Stimulated activated naive CD8-positive, alpha-beta T cell treated with anti-CD3 and anti-CD28 coated beads, Interleukin-15, Interleukin-2, amounts not matched to agents 100 U/mL and 50 U/mL, for 24 hours (primary cell): ENCODE measurements at regions not wholly inside any gene's neighbourhood (a gene's known extent, or its start where the extent isn't known, plus 50 kb on each side); places are given as distances from the start of the nearest gene placed in this dataset.

Source experiments
- ATAC-seq: fragments of 150-1000 bp; cut with Tn5 transposase; one replicate; pipeline ENCODE4 v1.10.0; 2021
- DNase-seq: peaks from one replicate; pipeline ENCODE4 v3.0.0; 2021

DNA sequence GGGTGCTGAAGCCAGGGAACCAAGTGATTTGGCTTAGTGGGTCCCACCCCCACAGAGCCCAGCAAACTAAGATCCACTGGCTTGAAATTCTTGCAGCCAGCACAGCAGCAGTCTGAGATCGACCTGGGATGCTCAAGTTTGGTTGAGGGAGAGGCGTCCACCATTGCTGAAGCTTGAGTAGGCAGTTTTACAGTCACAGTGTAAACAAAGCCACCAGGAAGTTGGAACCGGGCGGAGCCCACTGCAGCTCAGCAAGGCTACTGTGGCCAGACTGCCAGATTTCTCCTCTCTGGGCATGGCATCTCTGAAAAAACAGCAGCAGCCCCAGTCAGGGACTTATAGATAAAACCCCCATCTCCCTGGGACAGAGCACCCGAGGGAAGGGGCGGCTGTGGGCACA, 424.1 kb upstream of the TENM4 start:
- DNase-seq (no peak), ATAC-seq (no peak)

DNA sequence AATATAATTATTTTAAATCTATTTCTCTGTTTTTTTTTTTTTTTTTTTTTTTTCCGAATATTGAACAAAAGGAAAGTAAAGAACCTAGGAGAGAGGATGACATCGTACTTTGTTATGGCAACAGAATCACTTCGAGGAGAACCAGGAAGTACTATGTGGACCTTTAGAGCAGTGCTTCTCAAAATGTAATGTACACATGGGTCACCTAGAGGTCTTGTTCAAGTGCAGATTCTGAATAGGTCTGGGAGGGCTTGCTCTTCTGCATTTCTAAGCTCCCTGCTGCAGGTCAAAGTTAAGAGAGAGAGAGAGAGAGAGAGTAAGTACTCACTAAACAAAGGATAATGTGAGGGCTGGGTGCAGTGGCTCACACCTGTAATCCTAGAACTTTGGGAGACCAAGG, 419.5 kb upstream of the TENM4 start:
- DNase-seq, result no peak
- ATAC-seq, result no peak

DNA sequence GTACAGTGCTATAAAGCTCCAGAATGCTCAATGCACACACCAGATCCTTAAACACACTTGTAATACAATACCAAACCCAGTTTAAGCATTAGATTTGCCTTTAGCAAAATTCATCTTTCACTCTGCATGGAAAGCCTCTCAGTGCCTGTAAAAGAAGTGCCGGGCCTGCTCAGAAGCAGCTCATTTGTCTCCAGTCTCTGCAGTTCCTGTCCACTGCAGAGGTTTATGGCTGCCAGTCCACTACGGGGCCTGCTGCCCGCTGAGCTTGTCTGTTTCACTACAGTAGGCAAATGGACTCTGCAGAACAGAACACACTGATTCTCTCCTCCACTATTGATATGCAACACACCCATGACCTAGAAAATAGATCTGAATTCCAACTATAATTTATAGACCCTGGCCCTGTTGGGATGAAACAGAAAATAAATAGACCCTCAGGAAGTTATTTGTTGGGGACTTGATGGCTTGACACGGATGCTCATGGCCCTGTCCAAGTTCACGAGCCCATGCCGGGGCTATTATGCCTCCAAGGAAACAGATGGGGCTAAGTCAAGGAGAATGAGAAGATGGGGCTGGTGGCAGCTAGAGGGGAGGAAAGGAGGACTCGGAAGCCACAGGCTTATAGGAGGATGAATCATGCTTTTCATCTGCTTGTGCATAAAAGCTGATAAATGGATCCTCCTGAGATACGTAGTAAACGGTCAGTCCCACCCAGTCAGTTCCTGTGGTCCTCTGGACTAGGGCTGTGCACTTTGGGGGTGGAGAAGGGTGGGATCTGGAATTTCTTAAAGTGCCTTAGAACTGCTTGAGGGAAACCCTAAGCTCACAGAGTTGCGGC, 416.8 kb upstream of the TENM4 start:
- DNase-seq (no peak), ATAC-seq (no peak)

DNA sequence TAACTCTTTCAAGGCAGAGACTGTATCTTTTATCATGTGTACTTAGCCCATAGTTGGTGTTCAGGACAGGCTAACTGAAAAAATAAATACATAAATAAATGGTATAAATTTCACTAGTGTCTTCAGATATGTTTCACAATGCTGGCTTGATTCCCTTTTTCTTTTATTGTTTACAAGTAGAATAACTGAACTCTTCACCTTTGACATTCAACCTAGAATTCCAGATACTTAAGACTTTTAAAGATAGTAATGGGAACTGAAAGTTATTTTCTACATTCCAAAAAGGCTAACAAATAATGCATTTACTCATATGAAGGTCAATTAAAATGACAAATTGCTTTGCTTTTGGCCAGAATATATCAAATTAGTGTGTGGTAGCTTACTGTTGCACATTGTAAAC, 411.3 kb upstream of the TENM4 start:
- no peak for ATAC-seq

DNA sequence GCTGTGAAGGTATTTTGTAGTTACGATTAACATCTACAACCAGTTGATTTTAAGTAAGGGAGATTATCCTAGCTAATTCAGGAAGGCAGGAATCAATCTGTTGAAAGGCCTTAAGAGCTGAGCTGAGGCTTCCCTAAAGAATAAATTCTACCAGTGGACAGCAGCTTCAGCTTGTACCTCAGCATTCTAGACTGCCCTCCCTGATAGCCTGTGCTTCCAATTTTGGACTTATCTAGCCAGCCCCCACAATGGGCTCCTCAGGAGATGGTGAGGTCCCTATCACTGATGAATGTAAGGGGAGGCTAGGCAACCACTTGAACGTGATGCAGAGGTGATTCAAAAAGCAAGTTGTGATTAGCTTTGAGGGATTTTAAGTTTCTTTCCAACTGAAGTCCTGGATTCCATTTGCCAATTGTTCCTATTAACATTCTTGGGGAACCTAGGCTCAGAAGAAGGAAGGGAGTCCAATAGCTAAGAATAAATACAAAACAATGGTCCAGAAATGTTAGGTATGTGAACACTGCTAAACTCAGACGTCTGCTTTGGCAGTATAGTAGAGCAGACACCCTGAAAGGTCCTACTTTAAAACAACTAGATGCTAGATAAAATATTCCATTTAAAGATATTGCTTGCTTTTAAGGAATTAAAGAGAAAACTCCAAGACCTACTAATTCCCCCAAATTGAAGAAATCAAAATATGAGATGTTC, 404.3 kb upstream of the TENM4 start:
- DNase-seq (no peak), ATAC-seq (no peak)

More for the DNA sequence above, 411.3 kb upstream of the TENM4 start:
- no peak for DNase-seq

DNA sequence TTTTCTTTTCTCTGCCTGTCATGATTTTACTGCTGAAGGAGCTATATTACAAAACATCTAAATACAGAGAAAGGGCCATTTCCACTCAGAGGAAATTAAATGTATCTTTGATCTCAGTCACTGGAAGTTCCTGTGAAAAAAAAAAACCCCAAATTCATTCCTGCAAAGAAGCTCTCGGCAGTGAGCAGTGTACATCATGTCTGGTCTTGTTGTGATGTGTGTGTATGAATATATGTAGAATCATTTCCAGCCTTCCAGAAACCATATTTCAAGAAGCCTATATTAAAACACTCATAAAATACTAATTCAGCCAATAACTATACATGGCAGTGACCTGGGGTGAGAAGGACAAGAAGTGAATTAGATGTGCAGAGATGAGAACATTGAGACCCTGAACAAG, 393.2 kb upstream of the TENM4 start:
- ATAC-seq (no peak), DNase-seq (no peak)

DNA sequence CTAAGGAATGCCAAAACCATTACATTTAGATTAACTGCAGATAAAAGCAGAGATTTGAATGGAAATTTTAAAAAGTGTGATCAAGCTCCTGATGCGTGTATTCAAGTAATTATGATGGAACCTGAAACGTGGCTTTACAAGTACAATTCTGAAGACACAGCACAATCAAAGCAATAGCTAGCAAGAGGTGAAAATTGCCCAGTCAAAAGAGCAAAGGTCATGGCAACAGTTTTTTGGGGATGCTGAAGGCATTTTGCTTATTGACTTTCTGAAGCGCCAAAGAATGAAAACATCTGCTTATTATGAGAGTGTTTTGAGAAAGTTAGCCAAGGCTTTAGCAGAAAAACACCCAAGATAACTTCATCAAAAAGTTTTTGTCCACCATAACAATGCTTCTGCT, 389.6 kb upstream of the TENM4 start:
- no peak for DNase-seq

DNA sequence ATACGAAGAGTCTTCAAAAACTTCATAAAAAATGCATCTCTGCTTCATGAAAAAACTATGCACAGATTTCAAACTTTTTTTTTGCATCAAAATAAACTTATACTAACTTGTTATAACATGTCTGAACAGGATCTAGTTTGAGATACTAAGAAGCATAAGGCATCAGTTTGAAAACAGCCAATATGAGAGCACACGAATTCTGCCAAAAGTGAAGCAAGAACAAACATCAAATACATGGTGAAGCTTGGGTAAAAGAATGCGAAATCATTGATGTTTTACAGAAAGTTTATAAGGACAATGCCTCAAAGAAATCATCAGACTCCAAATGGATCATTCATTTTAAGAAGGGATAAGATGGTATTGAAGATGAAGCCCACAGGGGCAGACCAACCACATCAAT, 389.1 kb upstream of the TENM4 start:
- DNase-seq (no peak), ATAC-seq (no peak)

More for the DNA sequence above, 389.6 kb upstream of the TENM4 start:
- ATAC-seq, result no peak

DNA sequence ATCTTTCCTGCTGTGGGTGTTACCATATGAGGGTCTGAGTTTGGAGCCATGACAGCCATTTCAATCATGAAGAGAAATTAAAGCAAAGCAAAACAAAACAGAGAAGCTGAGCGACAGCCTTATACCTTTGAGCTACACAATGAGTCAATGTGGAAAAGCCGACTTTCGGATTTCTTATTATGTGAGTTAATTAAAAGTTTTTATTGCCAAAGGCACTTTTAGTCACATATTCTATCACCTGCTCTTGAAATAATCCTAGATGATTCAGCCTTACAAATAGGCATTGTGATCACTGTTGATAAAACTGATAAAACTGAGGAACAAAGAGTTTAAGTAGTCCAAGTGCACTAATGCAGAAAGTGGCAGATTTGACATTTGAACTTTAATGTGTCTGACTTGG, 381.9 kb upstream of the TENM4 start:
- no peak for DNase-seq
- ATAC-seq, result no peak

DNA sequence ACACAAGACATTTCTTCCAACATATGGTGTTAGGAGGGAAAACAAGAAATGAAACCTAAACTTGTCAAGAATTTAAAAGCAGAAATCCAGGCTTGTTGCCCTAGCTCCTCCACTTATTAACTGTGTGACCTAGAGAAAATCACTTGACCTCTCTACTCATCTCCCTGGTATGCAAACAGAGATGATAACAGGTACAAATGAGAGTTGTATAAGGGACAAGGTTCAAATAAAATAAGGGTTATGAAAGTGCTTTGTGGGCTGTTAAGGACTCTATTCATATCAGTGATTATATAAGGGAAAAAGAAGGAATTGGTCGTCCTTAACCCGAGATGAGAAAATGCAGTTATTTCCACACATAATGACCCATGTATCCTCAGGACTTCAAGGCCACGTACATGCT, 372.7 kb upstream of the TENM4 start:
- no peak for DNase-seq
- no peak for ATAC-seq

DNA sequence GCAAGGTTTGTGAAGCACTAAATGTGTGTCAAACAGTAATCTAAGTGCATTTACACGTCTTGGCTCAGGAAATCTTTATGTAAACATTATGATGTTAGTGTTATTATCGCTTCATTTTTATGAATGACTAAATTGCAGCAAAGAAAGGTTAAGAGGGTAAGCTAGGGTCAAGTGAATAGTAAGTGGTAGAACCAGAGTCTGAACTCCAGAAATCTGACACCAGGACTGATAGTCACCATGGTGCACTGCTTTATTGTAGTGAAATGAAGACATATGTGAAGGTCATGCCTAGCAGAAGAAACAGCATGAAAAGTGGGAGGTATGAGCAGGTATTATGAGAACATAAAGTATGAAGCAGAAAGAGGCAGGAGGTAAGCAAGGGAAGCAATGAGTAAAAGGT, 368.7 kb upstream of the TENM4 start:
- no peak for DNase-seq
- no peak for ATAC-seq

DNA sequence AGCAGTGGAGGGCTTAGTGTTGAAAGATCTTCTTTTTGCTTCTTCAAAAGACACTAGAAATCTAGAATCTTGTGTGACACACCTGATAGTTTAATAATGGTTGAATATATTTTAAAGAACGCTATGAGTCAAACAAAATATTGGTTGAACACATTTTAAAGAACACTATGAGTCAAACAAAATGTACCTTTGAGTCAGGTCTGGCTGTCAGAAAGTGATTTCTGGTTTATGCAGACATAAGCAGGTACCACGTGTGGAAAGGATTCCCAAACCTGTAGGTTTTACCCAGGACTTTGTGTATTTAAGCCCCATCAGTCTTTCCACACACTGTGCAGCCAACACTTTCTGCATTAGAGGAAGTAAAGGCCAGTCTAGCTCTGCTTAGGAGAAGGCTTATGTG, 366.7 kb upstream of the TENM4 start:
- ATAC-seq, result no peak
- DNase-seq, result no peak

DNA sequence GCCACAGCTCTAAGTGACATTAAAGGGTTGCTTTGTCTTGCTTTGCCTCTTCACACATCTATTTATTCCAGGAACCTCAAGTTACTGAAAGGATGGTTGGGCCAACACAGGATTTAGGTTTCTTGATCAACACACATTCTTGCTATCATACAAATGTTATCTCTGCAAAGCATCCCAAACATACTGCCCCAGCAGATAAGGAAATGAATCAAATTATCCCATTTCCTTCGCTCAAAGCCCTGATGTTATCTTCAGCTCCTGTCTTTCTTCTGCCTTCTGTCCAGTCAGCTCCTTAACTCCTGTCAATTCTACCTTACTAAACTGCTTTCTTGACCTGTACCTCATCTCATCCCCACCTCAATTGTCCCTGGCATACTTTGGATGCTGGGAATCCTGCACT, 355.9 kb upstream of the TENM4 start:
- ATAC-seq (no peak), DNase-seq (no peak)

DNA sequence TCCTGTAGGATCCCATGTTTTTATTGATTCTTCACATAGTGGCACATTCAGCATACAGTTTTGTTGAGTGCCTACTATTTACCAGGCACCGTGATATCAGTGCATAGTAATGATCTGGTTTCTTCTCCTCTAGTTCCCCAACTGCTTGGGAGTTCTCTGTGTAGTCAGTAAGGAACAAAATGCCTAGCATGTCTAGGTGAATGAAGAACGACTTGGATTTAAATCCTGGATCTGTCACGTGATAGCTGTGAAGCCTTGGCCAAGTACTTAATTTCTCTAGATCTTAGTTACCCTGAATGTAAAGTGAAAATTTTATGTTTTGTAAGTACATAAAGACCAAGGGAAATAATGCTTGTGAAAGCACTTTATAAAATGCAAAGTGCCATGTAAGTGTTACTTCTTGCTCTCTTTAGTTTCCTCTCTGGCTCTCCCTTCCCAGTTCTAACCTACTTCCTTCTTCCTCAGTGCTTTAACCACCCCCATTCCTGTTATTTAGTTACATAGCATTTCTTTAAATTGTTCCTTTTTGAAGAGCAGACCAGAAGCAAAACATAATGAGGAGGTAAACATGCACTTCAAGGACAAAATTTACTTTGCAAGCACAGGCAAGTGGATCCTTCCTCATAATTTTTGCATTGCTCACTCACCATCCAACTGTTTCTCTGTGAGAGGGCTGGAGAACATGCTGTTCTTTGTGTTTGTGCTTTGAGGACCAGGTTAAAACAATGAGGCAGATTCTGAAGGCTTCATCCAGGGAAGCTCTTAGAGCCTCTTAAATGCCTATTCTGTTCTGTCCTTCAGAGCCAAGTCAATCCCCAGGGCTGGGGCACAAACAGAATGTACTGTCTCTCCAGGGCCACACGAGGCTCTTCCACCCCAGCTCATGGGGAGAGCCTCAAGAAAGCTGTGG, 353.9 kb upstream of the TENM4 start:
- no peak for DNase-seq
- no peak for ATAC-seq

DNA sequence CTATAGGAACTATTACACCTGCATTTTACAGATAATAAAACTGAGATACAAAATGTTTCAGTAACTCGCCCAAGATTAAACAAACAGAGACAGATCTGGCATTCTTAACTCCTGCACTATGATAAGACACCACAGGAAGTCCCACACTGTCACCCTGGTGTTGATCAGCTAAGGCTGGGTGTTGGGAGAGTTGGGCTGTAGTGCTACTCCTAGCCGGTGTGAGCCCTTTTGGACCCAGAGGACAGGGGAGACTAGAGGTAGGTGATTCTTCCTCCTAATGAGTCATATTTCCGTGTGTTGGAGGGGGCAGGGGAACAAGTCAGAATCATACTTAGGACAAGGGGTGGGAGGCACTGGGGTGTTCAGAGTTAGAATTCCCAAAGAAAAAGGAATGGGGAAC, 353.2 kb upstream of the TENM4 start:
- DNase-seq (no peak), ATAC-seq (no peak)

DNA sequence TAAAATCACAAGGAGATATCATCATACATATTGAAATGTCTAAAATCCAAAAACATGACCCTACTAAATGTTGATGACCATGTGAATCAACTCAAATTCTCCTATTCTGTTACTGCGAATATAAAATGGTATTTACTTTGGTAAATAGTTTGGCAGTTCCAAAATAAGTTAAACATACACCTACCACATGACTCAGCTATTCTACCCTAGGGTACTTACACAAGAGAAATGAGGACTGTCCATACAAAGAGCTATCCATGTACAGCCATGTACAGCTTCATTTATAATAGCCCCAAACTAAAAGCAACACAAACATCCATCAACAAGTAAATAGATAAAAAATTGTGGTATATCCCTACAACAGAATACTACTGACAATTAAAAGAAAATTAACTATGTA, 346.1 kb upstream of the TENM4 start:
- no peak for ATAC-seq
- DNase-seq, result no peak

DNA sequence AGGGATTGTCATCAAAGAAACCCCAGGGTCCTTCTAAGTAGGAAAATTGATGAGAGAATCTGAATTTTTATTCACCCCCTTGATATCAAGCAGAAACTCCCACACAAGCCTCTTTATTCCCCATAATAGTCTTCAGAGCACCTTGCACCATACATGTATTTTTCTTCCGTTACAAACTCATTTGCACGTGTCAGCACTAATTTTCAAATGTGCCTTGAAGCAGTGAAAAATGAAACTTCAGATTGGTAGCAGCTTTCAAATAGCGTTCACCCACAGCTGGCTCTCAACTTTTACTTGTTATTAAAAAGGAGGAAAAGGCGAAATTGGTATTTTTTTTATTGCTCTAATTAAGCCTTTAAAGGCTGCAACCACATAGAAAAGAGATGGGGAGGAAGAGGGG, 343.0 kb upstream of the TENM4 start:
- no peak for DNase-seq
- ATAC-seq, result no peak

DNA sequence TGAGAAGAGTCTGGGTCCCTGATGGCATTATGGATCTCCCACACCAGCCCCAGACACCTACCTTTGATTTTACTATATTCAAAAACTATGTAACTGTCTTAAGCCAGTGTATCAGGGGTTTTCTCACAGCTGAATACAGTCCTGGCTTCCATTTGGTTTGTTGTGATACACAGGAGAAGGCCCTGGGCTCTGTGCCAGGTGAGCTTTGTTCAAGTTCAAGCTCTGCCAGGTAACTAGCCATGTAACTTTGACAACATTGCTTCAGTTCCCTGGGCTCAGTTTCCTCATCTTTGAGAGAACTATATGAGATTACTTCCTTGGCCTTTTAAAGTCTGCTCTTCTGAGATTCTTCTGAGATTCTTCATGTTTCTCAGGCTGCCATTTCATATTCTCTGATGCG, 327.5 kb upstream of the TENM4 start:
- DNase-seq (no peak), ATAC-seq (no peak)

DNA sequence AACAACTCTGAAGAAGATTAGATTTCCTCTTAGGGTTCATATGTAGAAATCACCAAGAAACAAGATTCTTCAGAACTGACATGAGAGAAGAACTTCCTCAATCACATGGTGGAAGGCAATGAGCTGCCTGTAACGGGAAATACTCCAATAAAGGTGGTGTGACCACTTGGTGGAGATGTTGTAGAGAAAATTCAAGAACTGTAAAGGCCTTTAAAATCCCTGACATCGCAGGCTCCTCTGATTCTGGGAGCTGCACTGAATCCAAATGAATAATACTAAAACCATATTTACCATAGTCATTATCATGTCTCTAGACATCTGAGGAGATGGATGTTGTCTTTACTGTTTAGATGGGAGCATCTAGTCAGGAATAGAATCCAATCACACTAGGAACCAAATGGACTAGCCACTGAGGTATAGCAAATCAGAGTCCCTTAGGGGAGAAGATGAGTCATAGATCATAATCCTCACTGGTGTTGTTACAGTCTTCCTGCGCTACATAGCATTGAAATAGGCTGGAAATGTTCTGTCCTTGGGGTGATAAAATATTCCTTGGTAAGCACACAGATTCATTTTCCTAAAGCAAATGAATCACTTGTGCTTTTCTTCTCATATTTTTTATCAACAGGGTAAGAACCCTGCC, 321.6 kb upstream of the TENM4 start:
- DNase-seq, result no peak
- no peak for ATAC-seq

DNA sequence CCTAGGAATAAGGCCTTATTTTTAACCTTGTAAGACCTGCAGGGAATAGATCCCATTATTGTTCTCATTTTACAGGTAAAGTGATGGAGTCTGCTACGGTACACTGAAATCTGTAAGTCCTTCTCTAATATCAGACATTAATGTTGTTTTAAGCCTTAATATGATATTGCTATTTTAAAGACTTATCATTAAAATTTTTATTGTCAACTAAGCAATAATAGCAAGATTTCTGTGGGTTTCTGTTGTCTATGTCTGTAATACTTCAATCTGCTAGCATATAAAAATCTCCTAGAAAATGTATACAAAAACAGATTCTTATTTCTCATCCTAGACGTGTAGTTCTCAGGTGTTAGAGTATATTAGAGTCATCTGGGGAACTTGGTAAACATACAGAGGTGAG, 317.5 kb upstream of the TENM4 start:
- DNase-seq (no peak), ATAC-seq (no peak)

DNA sequence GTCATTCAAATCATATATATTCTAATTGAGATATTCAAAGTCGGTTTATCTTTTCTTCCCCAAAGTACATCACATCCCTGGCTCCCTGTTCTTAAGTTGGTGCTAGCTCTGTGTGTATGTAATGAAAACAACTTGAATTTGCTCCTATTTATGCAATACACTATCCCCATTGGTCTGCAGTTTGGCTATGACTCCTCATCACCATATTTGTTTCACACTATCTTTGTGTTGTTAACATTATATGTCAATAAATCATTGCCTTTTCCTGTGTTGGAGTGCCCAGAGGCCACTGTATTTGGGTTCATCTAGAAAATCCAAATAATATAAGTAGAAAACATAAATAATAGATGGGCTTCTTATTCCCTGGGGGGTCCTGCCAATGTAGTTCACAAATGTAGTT, 306.6 kb upstream of the TENM4 start:
- no peak for DNase-seq
- no peak for ATAC-seq

DNA sequence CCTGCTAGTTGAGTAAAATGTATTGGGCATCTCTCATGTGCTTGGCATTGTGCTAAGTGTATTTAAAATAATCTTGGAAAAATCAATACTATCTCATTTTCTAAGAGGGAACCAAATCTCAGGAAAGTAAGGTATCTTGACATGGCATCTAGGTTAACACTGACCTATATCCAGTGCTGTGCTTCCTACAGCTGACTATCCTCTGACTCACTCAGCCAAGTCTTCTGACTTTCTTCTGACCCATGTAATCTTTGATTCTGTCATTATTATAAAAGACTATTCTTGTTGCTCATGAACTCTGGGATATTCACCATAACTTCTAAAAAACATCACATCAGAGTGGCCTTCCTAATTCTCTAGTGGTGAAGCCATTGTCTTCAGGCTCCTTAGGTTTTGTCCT, 304.1 kb upstream of the TENM4 start:
- DNase-seq (no peak), ATAC-seq (no peak)
